ENCODE measurements at regions not wholly inside any gene's neighbourhood (a gene's known extent, or its start where the extent isn't known, plus 50 kb on each side); places are given as distances from the start of the nearest gene placed in this dataset.

- TF ChIP-seq CTCF (IDR thresholded peaks at IDR 0.05) (no peak), POLR2A (IDR thresholded peaks at IDR 0.05) (no peak)
These were observed 173.9 kb downstream of the DHX35 start for GRCh38 chr20:39135885-39136544.

Measured in body of pancreas (tissue), 4 donors.